ENCODE measurements at regions not wholly inside any gene's neighbourhood (a gene's known extent, or its start where the extent isn't known, plus 50 kb on each side); places are given as distances from the start of the nearest gene placed in this dataset.

GRCh38 chr5:113652161-113652560 is 138.7 kb downstream of the YTHDC2 start:
- H3K9me3 Mint-ChIP-seq: no peaks in the 10 kb centered on the region
- H3K4me1 Mint-ChIP-seq (ENCODE audit: low read depth): no peaks in the 10 kb centered on the region
- no peaks in the 10 kb centered on the region for H3K27me3 Mint-ChIP-seq (ENCODE audit: low read depth)
- H3K27ac Mint-ChIP-seq: no peak overlapping the region
- H3K36me3 Mint-ChIP-seq (ENCODE audit: low read depth): no peaks in the 10 kb centered on the region
- no peak overlapping the region for H3K4me3 Mint-ChIP-seq (ENCODE audit: low read depth)
- intact Hi-C loops (cut with micrococcal nuclease): no loop called here
- no peak for DNase-seq (ENCODE audit: low spot score)

GRCh38 chr5:113654828-113655227 is 141.3 kb downstream of the YTHDC2 start:
- intact Hi-C loops (cut with micrococcal nuclease): no loop called here
- Mint-ChIP-seq H3K27ac (no peak overlapping the region), H3K27me3 (ENCODE audit: low read depth) (peaks cover 2% of the 10 kb centered on the region), H3K4me1 (ENCODE audit: low read depth) (no peaks in the 10 kb centered on the region), H3K4me3 (ENCODE audit: low read depth) (no peak overlapping the region), H3K36me3 (ENCODE audit: low read depth) (no peaks in the 10 kb centered on the region), H3K9me3 (no peaks in the 10 kb centered on the region)
- DNase-seq (ENCODE audit: low spot score): no peak

- no peaks in the 10 kb centered on the region for H3K4me1 Mint-ChIP-seq (ENCODE audit: low read depth)
- H3K27me3 Mint-ChIP-seq (ENCODE audit: low read depth): peaks cover 9% of the 10 kb centered on the region
- no peaks in the 10 kb centered on the region for H3K36me3 Mint-ChIP-seq (ENCODE audit: low read depth)
- intact Hi-C loops (cut with micrococcal nuclease): no loop called here
- no peaks in the 10 kb centered on the region for H3K9me3 Mint-ChIP-seq
- H3K4me3 Mint-ChIP-seq (ENCODE audit: low read depth): no peak overlapping the region
- no peak overlapping the region for H3K27ac Mint-ChIP-seq
- DNase-seq (ENCODE audit: low spot score): no peak
These were observed 146.7 kb downstream of the YTHDC2 start for GRCh38 chr5:113660206-113660605.

GRCh38 chr5:113660706-113661250 is 147.3 kb downstream of the YTHDC2 start:
- Mint-ChIP-seq H3K36me3 (ENCODE audit: low read depth) (no peaks in the 10 kb centered on the region), H3K4me3 (ENCODE audit: low read depth) (no peak overlapping the region), H3K9me3 (no peaks in the 10 kb centered on the region), H3K27ac (no peak overlapping the region), H3K4me1 (ENCODE audit: low read depth) (no peaks in the 10 kb centered on the region), H3K27me3 (ENCODE audit: low read depth) (peaks cover 9% of the 10 kb centered on the region)
- DNase-seq (ENCODE audit: low spot score): no peak
- intact Hi-C loops (cut with micrococcal nuclease): no loop called here

- no peak for DNase-seq (ENCODE audit: low spot score)
- Mint-ChIP-seq H3K27ac (no peak overlapping the region), H3K9me3 (no peaks in the 10 kb centered on the region), H3K4me3 (ENCODE audit: low read depth) (no peak overlapping the region), H3K36me3 (ENCODE audit: low read depth) (no peaks in the 10 kb centered on the region), H3K4me1 (ENCODE audit: low read depth) (no peaks in the 10 kb centered on the region), H3K27me3 (ENCODE audit: low read depth) (peaks cover 13% of the 10 kb centered on the region)
- intact Hi-C loops (cut with micrococcal nuclease): loop anchor here (1.0 kb wide), 1 partner anchor 52 kb away; no protein-coding TSS in a partner anchor
These were observed 150.5 kb downstream of the YTHDC2 start for GRCh38 chr5:113663879-113664541.

- Mint-ChIP-seq H3K36me3 (ENCODE audit: low read depth) (no peaks in the 10 kb centered on the region), H3K27me3 (ENCODE audit: low read depth) (no peaks in the 10 kb centered on the region), H3K4me1 (ENCODE audit: low read depth) (no peaks in the 10 kb centered on the region), H3K9me3 (peaks cover 4% of the 10 kb centered on the region), H3K4me3 (ENCODE audit: low read depth) (no peak overlapping the region), H3K27ac (no peak overlapping the region)
- intact Hi-C loops (cut with micrococcal nuclease): no loop called here
- DNase-seq (ENCODE audit: low spot score): no peak
These were observed 159.5 kb downstream of the YTHDC2 start for GRCh38 chr5:113673041-113673440.

- no peak for DNase-seq (ENCODE audit: low spot score)
- H3K36me3 Mint-ChIP-seq (ENCODE audit: low read depth): no peaks in the 10 kb centered on the region
- H3K4me1 Mint-ChIP-seq (ENCODE audit: low read depth): no peaks in the 10 kb centered on the region
- H3K9me3 Mint-ChIP-seq: peaks cover 4% of the 10 kb centered on the region
- H3K27ac Mint-ChIP-seq: no peak overlapping the region
- no peaks in the 10 kb centered on the region for H3K27me3 Mint-ChIP-seq (ENCODE audit: low read depth)
- H3K4me3 Mint-ChIP-seq (ENCODE audit: low read depth): no peak overlapping the region
- intact Hi-C loops (cut with micrococcal nuclease): no loop called here
These were observed 161.7 kb downstream of the YTHDC2 start for GRCh38 chr5:113675166-113675565.

- Mint-ChIP-seq H3K4me1 (ENCODE audit: low read depth) (no peaks in the 10 kb centered on the region), H3K36me3 (ENCODE audit: low read depth) (no peaks in the 10 kb centered on the region), H3K27ac (no peak overlapping the region), H3K4me3 (ENCODE audit: low read depth) (no peak overlapping the region), H3K27me3 (ENCODE audit: low read depth) (no peaks in the 10 kb centered on the region), H3K9me3 (peaks cover 4% of the 10 kb centered on the region)
- no peak for DNase-seq (ENCODE audit: low spot score)
- intact Hi-C loops (cut with micrococcal nuclease): no loop called here
These were observed 164.7 kb downstream of the YTHDC2 start for GRCh38 chr5:113678202-113678601.

- H3K27me3 Mint-ChIP-seq (ENCODE audit: low read depth): no peaks in the 10 kb centered on the region
- H3K9me3 Mint-ChIP-seq: peaks cover 4% of the 10 kb centered on the region
- no peaks in the 10 kb centered on the region for H3K36me3 Mint-ChIP-seq (ENCODE audit: low read depth)
- no peak overlapping the region for H3K4me3 Mint-ChIP-seq (ENCODE audit: low read depth)
- H3K4me1 Mint-ChIP-seq (ENCODE audit: low read depth): no peaks in the 10 kb centered on the region
- intact Hi-C loops (cut with micrococcal nuclease): no loop called here
- no peak for DNase-seq (ENCODE audit: low spot score)
- no peak overlapping the region for H3K27ac Mint-ChIP-seq
These were observed 165.6 kb downstream of the YTHDC2 start for GRCh38 chr5:113678924-113679575.

GRCh38 chr5:113680534-113680933 is 167.0 kb downstream of the YTHDC2 start:
- Mint-ChIP-seq H3K27ac (no peak overlapping the region), H3K4me1 (ENCODE audit: low read depth) (no peaks in the 10 kb centered on the region)
- intact Hi-C loops (cut with micrococcal nuclease): no loop called here

GRCh38 chr5:113682497-113683136 is 169.1 kb downstream of the YTHDC2 start:
- no peak for DNase-seq (ENCODE audit: low spot score)
- no peaks in the 10 kb centered on the region for H3K4me1 Mint-ChIP-seq (ENCODE audit: low read depth)
- no peaks in the 10 kb centered on the region for H3K36me3 Mint-ChIP-seq (ENCODE audit: low read depth)
- peaks cover 2% of the 10 kb centered on the region for H3K27me3 Mint-ChIP-seq (ENCODE audit: low read depth)
- H3K27ac Mint-ChIP-seq: no peak overlapping the region
- H3K4me3 Mint-ChIP-seq (ENCODE audit: low read depth): no peak overlapping the region
- intact Hi-C loops (cut with micrococcal nuclease): no loop called here
- no peaks in the 10 kb centered on the region for H3K9me3 Mint-ChIP-seq

More at GRCh38 chr5:113680534-113680933, 167.0 kb downstream of the YTHDC2 start:
- no peaks in the 10 kb centered on the region for H3K9me3 Mint-ChIP-seq
- H3K4me3 Mint-ChIP-seq (ENCODE audit: low read depth): no peak overlapping the region
- H3K36me3 Mint-ChIP-seq (ENCODE audit: low read depth): no peaks in the 10 kb centered on the region
- no peak for DNase-seq (ENCODE audit: low spot score)
- peaks cover 2% of the 10 kb centered on the region for H3K27me3 Mint-ChIP-seq (ENCODE audit: low read depth)

GRCh38 chr5:113683211-113683610 is 169.7 kb downstream of the YTHDC2 start:
- Mint-ChIP-seq H3K27ac (no peak overlapping the region), H3K4me3 (ENCODE audit: low read depth) (no peak overlapping the region), H3K36me3 (ENCODE audit: low read depth) (no peaks in the 10 kb centered on the region), H3K9me3 (no peaks in the 10 kb centered on the region), H3K27me3 (ENCODE audit: low read depth) (peaks cover 2% of the 10 kb centered on the region), H3K4me1 (ENCODE audit: low read depth) (no peaks in the 10 kb centered on the region)
- DNase-seq (ENCODE audit: low spot score): no peak
- intact Hi-C loops (cut with micrococcal nuclease): no loop called here

- H3K27me3 Mint-ChIP-seq (ENCODE audit: low read depth): peaks cover 7% of the 10 kb centered on the region
- intact Hi-C loops (cut with micrococcal nuclease): no loop called here
- no peak overlapping the region for H3K4me3 Mint-ChIP-seq (ENCODE audit: low read depth)
- no peak overlapping the region for H3K27ac Mint-ChIP-seq
- no peaks in the 10 kb centered on the region for H3K36me3 Mint-ChIP-seq (ENCODE audit: low read depth)
- no peaks in the 10 kb centered on the region for H3K4me1 Mint-ChIP-seq (ENCODE audit: low read depth)
- DNase-seq (ENCODE audit: low spot score): no peak
- H3K9me3 Mint-ChIP-seq: no peaks in the 10 kb centered on the region
These were observed 173.1 kb downstream of the YTHDC2 start for GRCh38 chr5:113686599-113686998.
